Stimulated activated CD8-positive, alpha-beta memory T cell treated with anti-CD3 and anti-CD28 coated beads, Interleukin-4, amount 100 ng/mL, for 4 hours (primary cell): ENCODE measurements at regions not wholly inside any gene's neighbourhood (a gene's known extent, or its start where the extent isn't known, plus 50 kb on each side); places are given as distances from the start of the nearest gene placed in this dataset.

Source experiments
- DNase-seq, 2 donors: peaks; one replicate each; pipeline ENCODE4 v3.0.0-alpha.2; 2020; ENCODE audit warnings: low read depth in 2 of 2, low spot score in 1 of 2

GRCh38 chr11:25862159-25862558 lies 469.8 kb upstream of the ANO3 start:
- no peak for DNase-seq

- DNase-seq, result no peak
Observed at GRCh38 chr11:25863986-25864385, 467.9 kb upstream of the ANO3 start.

- DNase-seq, result no peak
Observed at GRCh38 chr11:25876456-25876965, 455.4 kb upstream of the ANO3 start.

- no peak for DNase-seq
Observed at GRCh38 chr11:25886036-25886435, 445.9 kb upstream of the ANO3 start.

GRCh38 chr11:25890626-25891260 lies 441.2 kb upstream of the ANO3 start:
- no peak for DNase-seq

- DNase-seq, result no peak
Observed at GRCh38 chr11:25891960-25892359, 440.0 kb upstream of the ANO3 start.

- no peak for DNase-seq
Observed at GRCh38 chr11:25899617-25900160, 432.2 kb upstream of the ANO3 start.

GRCh38 chr11:25900814-25901213 lies 431.1 kb upstream of the ANO3 start:
- DNase-seq, result no peak

- DNase-seq, result no peak
Observed at GRCh38 chr11:25901415-25901814, 430.5 kb upstream of the ANO3 start.

GRCh38 chr11:25902476-25902875 lies 429.5 kb upstream of the ANO3 start:
- DNase-seq, result no peak

- no peak for DNase-seq
Observed at GRCh38 chr11:25908726-25909125, 423.2 kb upstream of the ANO3 start.

GRCh38 chr11:25910086-25910485 lies 421.8 kb upstream of the ANO3 start:
- no peak for DNase-seq

- no peak for DNase-seq
Observed at GRCh38 chr11:25920356-25920755, 411.6 kb upstream of the ANO3 start.

- no peak for DNase-seq
Observed at GRCh38 chr11:25924586-25924985, 407.3 kb upstream of the ANO3 start.

GRCh38 chr11:25925359-25925758 lies 406.6 kb upstream of the ANO3 start:
- DNase-seq, result no peak

- no peak for DNase-seq
Observed at GRCh38 chr11:25927411-25927953, 404.4 kb upstream of the ANO3 start.

- DNase-seq, result no peak
Observed at GRCh38 chr11:25928076-25928475, 403.9 kb upstream of the ANO3 start.

GRCh38 chr11:25938952-25939351 lies 393.0 kb upstream of the ANO3 start:
- no peak for DNase-seq

GRCh38 chr11:25939691-25940090 lies 392.2 kb upstream of the ANO3 start:
- no peak for DNase-seq

- DNase-seq, result no peak
Observed at GRCh38 chr11:25941353-25941752, 390.6 kb upstream of the ANO3 start.

- DNase-seq, result no peak
Observed at GRCh38 chr11:25943031-25943430, 388.9 kb upstream of the ANO3 start.

GRCh38 chr11:25943777-25944661 lies 387.9 kb upstream of the ANO3 start:
- no peak for DNase-seq
